Panc1 (cell line): ENCODE measurements at regions not wholly inside any gene's neighbourhood (a gene's known extent, or its start where the extent isn't known, plus 50 kb on each side); places are given as distances from the start of the nearest gene placed in this dataset.

Experiments used
- ATAC-seq: fragments of 200-7000 bp; cut with Tn5 transposase; 2 replicates; pipeline ENCODE4 v1.9.1; 2020; ENCODE audit warnings: mild to moderate bottlenecking, moderate library complexity
- BruUV-seq: library from RNA; stranded (reverse); fragments of 400-500 nt; replicated peaks from 2 replicates; lab custom pipeline; 2021; lab: Mats Ljungman, UMichigan
- CTCF ChIA-PET: fragments of 300-600 bp; sonication (Branson Sonifier 250); formaldehyde crosslinking; loops from one replicate; lab custom pipeline; 2022; ENCODE audit warnings: antibody characterized with exemption; lab: Charles Lee
- POLR2A ChIA-PET: fragments of 300-600 bp; sonication (Branson Sonifier 250); formaldehyde crosslinking; loops from one replicate; lab custom pipeline; 2022; ENCODE audit warnings: antibody characterized with exemption; lab: Charles Lee
- DNase-seq: peaks from one replicate; pipeline ENCODE4 v3.0.0-alpha.2; 2010; ENCODE audit warnings: low read depth, low spot score
- H3K27ac ChIP-seq: 2 replicates; pipeline ENCODE4 v1.5.1; 2011; ENCODE audit warnings: mild to moderate bottlenecking, low read length, inconsistent platforms
- H3K27me3 ChIP-seq: fragments of 200-500 bp; sonication (Bioruptor generic); 2 replicates; pipeline ENCODE4 v1.6.0; 2014; ENCODE audit warnings: low read length, inconsistent platforms; ENCODE audit not compliant: control insufficient read depth, insufficient read depth
- H3K36me3 ChIP-seq: fragments of 200-500 bp; sonication (Bioruptor generic); 2 replicates; pipeline ENCODE4 v1.5.1; 2014; ENCODE audit warnings: inconsistent platforms, mild to moderate bottlenecking, low read length, moderate library complexity; ENCODE audit not compliant: control insufficient read depth, insufficient read depth
- H3K4me1 ChIP-seq: 2 replicates; pipeline ENCODE4 v1.5.1; 2011; ENCODE audit warnings: inconsistent platforms, mild to moderate bottlenecking, low read length, moderate library complexity; ENCODE audit not compliant: control insufficient read depth, insufficient read depth
- H3K4me3 ChIP-seq, 2 experiments: 2 replicates each; pipeline ENCODE4 v1.5.1; 2011 to 2012; ENCODE audit warnings: low read depth in 2 of 2, low read length in 2 of 2, mild to moderate bottlenecking in 2 of 2, inconsistent platforms in 1 of 2, moderate library complexity in 1 of 2
- H3K9me3 ChIP-seq: fragments of 200-500 bp; sonication (Bioruptor generic); 2 replicates; pipeline ENCODE4 v1.5.1; 2014; ENCODE audit warnings: low read depth, mild to moderate bottlenecking, inconsistent platforms, low read length, moderate library complexity; ENCODE audit not compliant: control insufficient read depth, insufficient read depth
- CTCF ChIP-seq: fragments of 450-650 bp; IDR thresholded peaks from 2 replicates; pipeline ENCODE4 v1.5.1; 2017; ENCODE audit warnings: mild to moderate bottlenecking
- POLR2AphosphoS5 ChIP-seq: IDR thresholded peaks from 2 replicates; pipeline ENCODE4 v1.6.1; 2012; ENCODE audit warnings: mild to moderate bottlenecking, low read depth, low read length, moderate library complexity
- REST ChIP-seq, 2 experiments: IDR thresholded peaks; 2 replicates each; pipeline ENCODE4 v1.6.1; 2011 to 2012; ENCODE audit warnings: low read depth in 2 of 2, control low read depth in 1 of 2, low read length in 1 of 2, mild to moderate bottlenecking in 1 of 2, moderate library complexity in 1 of 2; ENCODE audit not compliant: insufficient read depth in 1 of 2
- SIN3A ChIP-seq: IDR thresholded peaks from 2 replicates; pipeline ENCODE4 v1.6.1; 2012; ENCODE audit warnings: low read depth, mild to moderate bottlenecking, low read length, moderate library complexity, borderline replicate concordance; ENCODE audit not compliant: insufficient read depth
- TCF7L2 ChIP-seq: IDR thresholded peaks from 2 replicates; pipeline ENCODE4 v1.6.1; 2011; ENCODE audit warnings: mild to moderate bottlenecking, low read depth, low read length, inconsistent platforms
- in situ Hi-C: cut with HindIII; loops from 2 replicates; pipeline ENCODE4 v1.10.0; 2016; ENCODE audit warnings: low sequenced_read_pairs, low pct_unique_long_range_greater_than_20kb
- intact Hi-C: fragments of 100-400 bp; cut with micrococcal nuclease; formaldehyde crosslinking; loops from one replicate; pipeline ENCODE4 v1.10.0; 2022; ENCODE audit not compliant: unreplicated experiment

- no peak overlapping the region for H3K27ac ChIP-seq
Observed at GRCh38 chr18:75592527-75592926, 165.0 kb upstream of the SMIM21 start.

GRCh38 chr18:75588412-75588811 lies 160.9 kb upstream of the SMIM21 start:
- peaks cover 20% of the 10 kb centered on the region for H3K9me3 ChIP-seq
- no peak overlapping the region for H3K4me3 ChIP-seq
- TF ChIP-seq POLR2AphosphoS5 (no peak), SIN3A (no peak), CTCF (no peak), REST (IDR thresholded peaks at IDR 0.05; ENCODE audit: insufficient read depth in 1 of 2, low read depth in 2 of 2, low read length in 1 of 2) (no peak), TCF7L2 (no peak)
- intact Hi-C loops (no loop called here), in situ Hi-C loops (no loop called here)
- no TSS peak for BruUV-seq
- CTCF ChIA-PET: no interaction called here
- ATAC-seq (no peak), DNase-seq (no peak)
- H3K4me1 ChIP-seq: no peaks in the 10 kb centered on the region
- H3K27me3 ChIP-seq: no peaks in the 10 kb centered on the region
- POLR2A ChIA-PET: no interaction called here
- no peaks in the 10 kb centered on the region for H3K36me3 ChIP-seq
- no peak overlapping the region for H3K27ac ChIP-seq

More at GRCh38 chr18:75592527-75592926, 165.0 kb upstream of the SMIM21 start:
- CTCF ChIA-PET: no interaction called here
- no TSS peak for BruUV-seq
- Histone ChIP-seq H3K27me3 (no peaks in the 10 kb centered on the region), H3K4me1 (no peaks in the 10 kb centered on the region), H3K4me3 (no peak overlapping the region), H3K36me3 (no peaks in the 10 kb centered on the region), H3K9me3 (peaks cover 25% of the 10 kb centered on the region)
- ATAC-seq (no peak), DNase-seq (no peak)
- in situ Hi-C loops (no loop called here), intact Hi-C loops (no loop called here)
- POLR2A ChIA-PET: no interaction called here
- TF ChIP-seq TCF7L2: no peak
- TF ChIP-seq POLR2AphosphoS5: no peak
- no peak for TF ChIP-seq CTCF
- no peak for TF ChIP-seq REST (IDR thresholded peaks at IDR 0.05; ENCODE audit: insufficient read depth in 1 of 2, low read depth in 2 of 2, low read length in 1 of 2)
- TF ChIP-seq SIN3A: no peak
